A673 (cell line): ENCODE measurements at regions not wholly inside any gene's neighbourhood (a gene's known extent, or its start where the extent isn't known, plus 50 kb on each side); places are given as distances from the start of the nearest gene placed in this dataset.

Source experiments
- BruUV-seq: library from RNA; stranded (reverse); fragments of 400-500 nt; replicated peaks from 2 replicates; lab custom pipeline; 2021; lab: Mats Ljungman, UMichigan
- CTCF ChIA-PET: fragments of 300-600 bp; sonication (Branson Sonifier 250); formaldehyde crosslinking; loops from one replicate; lab custom pipeline; 2022; ENCODE audit warnings: antibody characterized with exemption; lab: Charles Lee
- POLR2A ChIA-PET: fragments of 300-600 bp; sonication (Branson Sonifier 250); formaldehyde crosslinking; loops from one replicate; lab custom pipeline; 2022; ENCODE audit warnings: antibody characterized with exemption; ENCODE audit not compliant: low non-redundant PET; lab: Charles Lee
- DNase-seq: peaks from one replicate; pipeline ENCODE4 v3.0.0-alpha.2; 2015; ENCODE audit warnings: low spot score
- H3K27ac ChIP-seq: fragments of 200-600 bp; sonication (generic); 2 replicates; pipeline ENCODE4 v1.5.1; 2016; ENCODE audit warnings: mixed run types, low read depth, mild to moderate bottlenecking, mixed read lengths, antibody characterized with exemption, low read length; ENCODE audit not compliant: poor library complexity, severe bottlenecking
- H3K27me3 ChIP-seq: fragments of 200-600 bp; sonication (generic); replicated peaks from 2 replicates; pipeline ENCODE4 v1.6.1; 2017; ENCODE audit warnings: mixed run types, low read depth, mild to moderate bottlenecking, mixed read lengths, antibody characterized with exemption, low read length; ENCODE audit not compliant: insufficient read depth, poor library complexity
- H3K36me3 ChIP-seq: fragments of 200-600 bp; sonication (generic); 2 replicates; pipeline ENCODE4 v1.6.1; 2016; ENCODE audit warnings: mixed run types, mild to moderate bottlenecking, mixed read lengths, antibody characterized with exemption, low read length; ENCODE audit not compliant: insufficient read depth, poor library complexity, severe bottlenecking
- H3K4me1 ChIP-seq: fragments of 200-600 bp; sonication (generic); 2 replicates; pipeline ENCODE4 v1.6.1; 2017; ENCODE audit warnings: mixed run types, mild to moderate bottlenecking, mixed read lengths, antibody characterized with exemption, low read length; ENCODE audit not compliant: insufficient read depth, poor library complexity, severe bottlenecking
- H3K4me3 ChIP-seq: fragments of 200-600 bp; sonication (generic); 2 replicates; pipeline ENCODE4 v1.5.1; 2016; ENCODE audit warnings: low read depth, mixed run types, mild to moderate bottlenecking, mixed read lengths, low read length; ENCODE audit not compliant: poor library complexity, severe bottlenecking
- H3K9me3 ChIP-seq: fragments of 200-600 bp; sonication (generic); 2 replicates; pipeline ENCODE4 v1.6.1; 2016; ENCODE audit warnings: mixed run types, low read depth, mild to moderate bottlenecking, mixed read lengths, antibody characterized with exemption, low read length; ENCODE audit not compliant: poor library complexity, severe bottlenecking
- CTCF ChIP-seq: fragments of 300-800, 200-600 bp; sonication (generic); conservative IDR thresholded peaks from 2 replicates; pipeline ENCODE4 v1.5.1; 2017; ENCODE audit warnings: low read depth, mild to moderate bottlenecking, antibody characterized with exemption, low read length, moderate library complexity, mixed read lengths
- EZH2 ChIP-seq: fragments of 200-600 bp; sonication (generic); IDR thresholded peaks from 2 replicates; pipeline ENCODE4 v1.6.1; 2017; ENCODE audit warnings: borderline replicate concordance, low read depth, mild to moderate bottlenecking, mixed read lengths, antibody characterized with exemption, low read length; ENCODE audit not compliant: poor library complexity, severe bottlenecking
- intact Hi-C: fragments of 100-400 bp; cut with micrococcal nuclease; formaldehyde crosslinking; loops from one replicate; pipeline ENCODE4 v1.10.0; 2022; ENCODE audit not compliant: unreplicated experiment

DNA sequence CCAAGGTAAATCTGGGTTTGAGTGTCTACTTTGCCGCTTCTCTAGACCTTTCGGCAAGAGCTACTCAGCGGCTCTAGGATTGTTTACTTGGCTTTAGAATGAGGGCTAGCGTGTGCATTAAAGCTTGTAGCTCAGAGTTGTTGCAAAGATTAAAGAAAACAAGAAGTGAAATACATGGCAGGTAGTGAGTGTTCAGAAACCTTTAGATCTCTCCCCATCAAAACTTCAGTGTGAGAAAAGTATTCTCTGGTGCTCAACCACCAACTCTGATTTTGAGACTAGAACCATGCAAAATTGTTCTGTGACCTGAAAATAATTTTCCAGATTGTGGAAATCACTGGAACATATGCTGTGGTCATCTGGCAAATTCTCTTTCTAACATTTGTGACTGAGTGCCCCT, 512.0 kb downstream of the CMPK2 start:
- CTCF ChIA-PET: interaction anchor here (0.6 to 1.2 kb wide), 2 partner anchors 373 to 419 kb away, joined by 3 to 5 read pairs; no protein-coding TSS in a partner anchor
- intact Hi-C loops: loop anchor here (2.0 to 10.0 kb wide), 3 partner anchors 171 to 473 kb away; no protein-coding TSS in a partner anchor
- H3K36me3 ChIP-seq: no peaks in the 10 kb centered on the region
- no peak overlapping the region for H3K27ac ChIP-seq
- POLR2A ChIA-PET: no interaction called here
- no TSS peak for BruUV-seq
- H3K9me3 ChIP-seq: no peaks in the 10 kb centered on the region
- H3K27me3 ChIP-seq: no peaks in the 10 kb centered on the region
- peaks cover 6% of the 10 kb centered on the region for H3K4me1 ChIP-seq
- H3K4me3 ChIP-seq: no peak overlapping the region
- TF ChIP-seq CTCF: no peak
- no peak for DNase-seq

DNA sequence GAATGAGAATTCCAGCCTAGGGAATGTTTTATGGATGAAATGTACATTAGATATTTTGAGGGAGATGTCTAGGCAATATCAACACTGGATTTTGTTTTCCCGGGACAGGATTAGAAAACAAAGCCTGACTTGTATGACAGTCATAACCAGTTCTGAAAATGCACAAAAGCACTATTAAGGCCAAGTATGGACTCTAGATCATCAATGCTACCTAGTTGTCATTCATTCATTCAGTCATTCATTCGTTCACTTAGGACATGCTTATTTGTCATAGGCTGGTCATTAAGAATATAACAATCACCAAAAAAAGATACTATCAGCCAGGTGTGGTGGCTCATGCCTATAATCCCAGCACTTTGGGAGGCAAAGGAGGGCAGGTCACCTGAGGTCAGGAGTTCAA, 511.2 kb downstream of the CMPK2 start:
- BruUV-seq: no TSS peak

DNA sequence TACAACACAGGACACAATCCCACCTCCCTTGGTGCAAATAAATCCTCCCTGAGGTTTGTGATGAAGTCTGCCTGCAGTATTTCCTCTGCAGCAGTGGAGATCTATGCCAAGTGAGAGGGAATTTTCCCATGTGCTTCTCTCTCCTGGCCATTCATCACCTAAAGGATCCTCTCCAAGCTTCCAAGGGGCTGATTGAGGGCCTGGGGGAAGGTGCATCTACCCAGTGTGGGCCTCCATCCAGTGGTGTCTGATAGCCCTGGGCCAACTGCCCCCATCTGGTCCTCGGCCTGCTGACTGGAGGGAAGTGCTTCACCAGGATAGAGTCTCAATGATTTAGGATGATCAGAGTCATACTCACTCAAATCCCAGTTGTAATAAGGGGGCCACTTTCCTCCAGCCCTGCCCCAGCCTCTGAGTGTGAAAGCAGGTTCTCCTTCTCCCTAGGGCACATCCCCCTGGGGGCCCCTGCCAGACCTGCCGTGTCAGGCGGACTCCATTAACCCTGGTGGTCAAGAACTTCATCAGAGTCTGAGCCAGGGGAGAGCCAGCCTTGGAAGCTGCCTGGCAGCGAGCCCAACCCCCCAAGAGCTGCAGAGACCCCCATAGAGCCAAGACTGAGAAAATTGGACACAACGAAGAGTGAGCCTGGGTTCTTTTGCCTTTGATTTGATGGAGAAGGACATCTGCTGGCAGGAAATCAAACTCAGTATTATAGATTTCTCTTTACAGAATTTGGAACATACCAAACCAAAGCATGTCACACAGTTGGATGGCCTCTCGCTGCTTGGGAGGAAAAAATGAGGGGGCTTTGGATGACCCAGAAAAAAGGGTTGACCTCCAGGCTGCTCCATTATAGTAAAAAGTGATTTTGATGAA, 509.6 kb downstream of the CMPK2 start:
- Histone ChIP-seq H3K27ac (no peak overlapping the region), H3K4me1 (peaks cover 12% of the 10 kb centered on the region), H3K9me3 (no peaks in the 10 kb centered on the region), H3K27me3 (no peaks in the 10 kb centered on the region), H3K4me3 (no peak overlapping the region), H3K36me3 (no peaks in the 10 kb centered on the region)
- POLR2A ChIA-PET: no interaction called here
- peak; percentile 31 for DNase-seq
- CTCF ChIA-PET: no interaction called here
- no TSS peak for BruUV-seq
- TF ChIP-seq EZH2 (no peak), CTCF (peak; percentile 32; the same call in 1 of the 2 replicates)
- intact Hi-C loops: loop anchor here (10.0 kb wide), 1 partner anchor 169 kb away; no protein-coding TSS in a partner anchor

More for the DNA sequence above, 511.2 kb downstream of the CMPK2 start:
- TF ChIP-seq CTCF (no peak), EZH2 (no peak)
- no peak overlapping the region for H3K27ac ChIP-seq
- H3K4me3 ChIP-seq: no peak overlapping the region
- H3K27me3 ChIP-seq: no peaks in the 10 kb centered on the region
- no peaks in the 10 kb centered on the region for H3K36me3 ChIP-seq
- H3K4me1 ChIP-seq: peaks cover 8% of the 10 kb centered on the region
- H3K9me3 ChIP-seq: no peaks in the 10 kb centered on the region
- intact Hi-C loops: loop anchor here (10.0 kb wide), 1 partner anchor 170 kb away; no protein-coding TSS in a partner anchor
- ChIA-PET CTCF (no interaction called here), POLR2A (no interaction called here)
- DNase-seq: no peak
